ENCODE measurements at regions not wholly inside any gene's neighbourhood (a gene's known extent, or its start where the extent isn't known, plus 50 kb on each side); places are given as distances from the start of the nearest gene placed in this dataset.

- H3K9me3 Mint-ChIP-seq (ENCODE audit: low read depth, unreplicated experiment) = peaks cover 12% of the 10 kb centered on the region
- intact Hi-C loops (cut with micrococcal nuclease; ENCODE audit: unreplicated experiment) = no loop called here
- BruUV-seq (replicated peaks) = no TSS peak
- no peak for TF ChIP-seq CTCF (IDR thresholded peaks at IDR 0.05; ENCODE audit: unreplicated experiment)
- DNase-seq = no peak
- CTCF ChIA-PET = no interaction called here
- no peaks in the 10 kb centered on the region for H3K4me1 Mint-ChIP-seq (ENCODE audit: low read depth, unreplicated experiment)
- H3K4me3 Mint-ChIP-seq (ENCODE audit: low read depth, unreplicated experiment) = no peak overlapping the region
- H3K27me3 Mint-ChIP-seq (ENCODE audit: unreplicated experiment) = no peaks in the 10 kb centered on the region
- H3K36me3 Mint-ChIP-seq (ENCODE audit: insufficient read depth, unreplicated experiment) = no peaks in the 10 kb centered on the region
- no peak overlapping the region for H3K27ac Mint-ChIP-seq (ENCODE audit: unreplicated experiment)
Measured at GRCh38 chr7:46534664-46535588, 613.9 kb upstream of the IGFBP3 start.

GRCh38 chr7:46533946-46534345 lies 612.9 kb upstream of the IGFBP3 start:
- BruUV-seq (replicated peaks) = no TSS peak
- CTCF ChIA-PET = no interaction called here
- no peak overlapping the region for H3K4me3 Mint-ChIP-seq (ENCODE audit: low read depth, unreplicated experiment)
- no peak overlapping the region for H3K27ac Mint-ChIP-seq (ENCODE audit: unreplicated experiment)
- H3K4me1 Mint-ChIP-seq (ENCODE audit: low read depth, unreplicated experiment) = no peaks in the 10 kb centered on the region
- H3K27me3 Mint-ChIP-seq (ENCODE audit: unreplicated experiment) = no peaks in the 10 kb centered on the region
- H3K9me3 Mint-ChIP-seq (ENCODE audit: low read depth, unreplicated experiment) = peaks cover 12% of the 10 kb centered on the region
- intact Hi-C loops (cut with micrococcal nuclease; ENCODE audit: unreplicated experiment) = no loop called here
- H3K36me3 Mint-ChIP-seq (ENCODE audit: insufficient read depth, unreplicated experiment) = no peaks in the 10 kb centered on the region
- DNase-seq = no peak
- TF ChIP-seq CTCF (IDR thresholded peaks at IDR 0.05; ENCODE audit: unreplicated experiment) = no peak

GRCh38 chr7:46532571-46532970 lies 611.5 kb upstream of the IGFBP3 start:
- no peaks in the 10 kb centered on the region for H3K36me3 Mint-ChIP-seq (ENCODE audit: insufficient read depth, unreplicated experiment)
- no peaks in the 10 kb centered on the region for H3K27me3 Mint-ChIP-seq (ENCODE audit: unreplicated experiment)
- no peak for DNase-seq
- CTCF ChIA-PET = no interaction called here
- BruUV-seq (replicated peaks) = no TSS peak
- H3K4me3 Mint-ChIP-seq (ENCODE audit: low read depth, unreplicated experiment) = no peak overlapping the region
- peaks cover 12% of the 10 kb centered on the region for H3K9me3 Mint-ChIP-seq (ENCODE audit: low read depth, unreplicated experiment)
- no peaks in the 10 kb centered on the region for H3K4me1 Mint-ChIP-seq (ENCODE audit: low read depth, unreplicated experiment)
- intact Hi-C loops (cut with micrococcal nuclease; ENCODE audit: unreplicated experiment) = no loop called here
- no peak for TF ChIP-seq CTCF (IDR thresholded peaks at IDR 0.05; ENCODE audit: unreplicated experiment)
- H3K27ac Mint-ChIP-seq (ENCODE audit: unreplicated experiment) = no peak overlapping the region

GRCh38 chr7:46530081-46530750 lies 609.1 kb upstream of the IGFBP3 start:
- CTCF ChIA-PET = interaction anchor here (1.0 to 1.3 kb wide), 3 partner anchors 13 to 163 kb away, joined by 3 read pairs; no protein-coding TSS in a partner anchor
- H3K27ac Mint-ChIP-seq (ENCODE audit: unreplicated experiment) = no peak overlapping the region
- peaks cover 10% of the 10 kb centered on the region for H3K4me1 Mint-ChIP-seq (ENCODE audit: low read depth, unreplicated experiment)
- no peak for DNase-seq
- no TSS peak for BruUV-seq (replicated peaks)
- no peaks in the 10 kb centered on the region for H3K27me3 Mint-ChIP-seq (ENCODE audit: unreplicated experiment)
- no peak overlapping the region for H3K4me3 Mint-ChIP-seq (ENCODE audit: low read depth, unreplicated experiment)
- intact Hi-C loops (cut with micrococcal nuclease; ENCODE audit: unreplicated experiment) = no loop called here
- H3K9me3 Mint-ChIP-seq (ENCODE audit: low read depth, unreplicated experiment) = peaks cover 9% of the 10 kb centered on the region
- H3K36me3 Mint-ChIP-seq (ENCODE audit: insufficient read depth, unreplicated experiment) = no peaks in the 10 kb centered on the region
- TF ChIP-seq CTCF (IDR thresholded peaks at IDR 0.05; ENCODE audit: unreplicated experiment) = no peak

Data from Calu3 (cell line).